DND-41 (cell line): ENCODE measurements at regions not wholly inside any gene's neighbourhood (a gene's known extent, or its start where the extent isn't known, plus 50 kb on each side); places are given as distances from the start of the nearest gene placed in this dataset.

ENCODE experiments used
- EZH2 ChIP-seq: IDR thresholded peaks from 3 replicates; pipeline ENCODE4 v1.6.1; 2012; ENCODE audit warnings: borderline replicate concordance, low read depth, mild to moderate bottlenecking, moderate library complexity, low read length, inconsistent platforms; ENCODE audit not compliant: severe bottlenecking
- TF ChIP-seq, protein P1 (sequence below): IDR thresholded peaks from 2 replicates; pipeline ENCODE4 v1.5.1; 2012; ENCODE audit warnings: borderline replicate concordance, low read length, moderate library complexity, mild to moderate bottlenecking; ENCODE audit not compliant: poor library complexity, severe bottlenecking; ENCODE audit errors: extremely low read depth

DNA sequence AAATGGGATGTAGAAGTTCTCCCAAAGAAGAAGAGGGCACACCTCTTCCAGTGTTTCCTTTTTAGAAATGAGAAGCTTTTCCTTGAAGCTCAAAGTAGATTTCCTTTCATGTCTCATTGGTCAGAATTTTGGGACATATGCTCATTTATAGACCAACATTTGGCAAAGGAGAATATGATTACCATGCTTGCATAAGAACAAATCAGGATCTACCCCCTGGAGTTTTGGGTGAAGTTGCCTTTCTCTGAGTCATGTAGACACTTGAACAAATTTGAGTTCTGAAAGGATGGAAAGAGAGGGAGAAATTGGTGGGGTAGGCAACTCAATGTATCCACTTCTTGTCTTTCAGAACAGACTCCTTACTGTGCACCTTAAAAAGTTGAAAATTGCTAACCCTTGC lies 409.0 kb downstream of the SLC4A3 start:
- TF ChIP-seq, protein P1, sequence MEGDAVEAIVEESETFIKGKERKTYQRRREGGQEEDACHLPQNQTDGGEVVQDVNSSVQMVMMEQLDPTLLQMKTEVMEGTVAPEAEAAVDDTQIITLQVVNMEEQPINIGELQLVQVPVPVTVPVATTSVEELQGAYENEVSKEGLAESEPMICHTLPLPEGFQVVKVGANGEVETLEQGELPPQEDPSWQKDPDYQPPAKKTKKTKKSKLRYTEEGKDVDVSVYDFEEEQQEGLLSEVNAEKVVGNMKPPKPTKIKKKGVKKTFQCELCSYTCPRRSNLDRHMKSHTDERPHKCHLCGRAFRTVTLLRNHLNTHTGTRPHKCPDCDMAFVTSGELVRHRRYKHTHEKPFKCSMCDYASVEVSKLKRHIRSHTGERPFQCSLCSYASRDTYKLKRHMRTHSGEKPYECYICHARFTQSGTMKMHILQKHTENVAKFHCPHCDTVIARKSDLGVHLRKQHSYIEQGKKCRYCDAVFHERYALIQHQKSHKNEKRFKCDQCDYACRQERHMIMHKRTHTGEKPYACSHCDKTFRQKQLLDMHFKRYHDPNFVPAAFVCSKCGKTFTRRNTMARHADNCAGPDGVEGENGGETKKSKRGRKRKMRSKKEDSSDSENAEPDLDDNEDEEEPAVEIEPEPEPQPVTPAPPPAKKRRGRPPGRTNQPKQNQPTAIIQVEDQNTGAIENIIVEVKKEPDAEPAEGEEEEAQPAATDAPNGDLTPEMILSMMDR = no peak
- no peak for TF ChIP-seq EZH2
